GM18511 (cell line): ENCODE measurements at regions not wholly inside any gene's neighbourhood (a gene's known extent, or its start where the extent isn't known, plus 50 kb on each side); places are given as distances from the start of the nearest gene placed in this dataset.
"Not testable (repeated sequence)": the region's sequence is repeated elsewhere in the genome, so short reads cannot be mapped to it uniquely, and the experiment has no call there.

Source experiments
- ATAC-seq: cut with Tn5 transposase; IDR thresholded peaks from one replicate; pipeline ENCODE4 v1.9.1; 2021; ENCODE audit warnings: mild to moderate bottlenecking, moderate library complexity; ENCODE audit not compliant: unreplicated experiment

- ATAC-seq = no peak
Observed at GRCh38 chr4:27916452-27917184, 1056.0 kb downstream of the STIM2 start.

DNA sequence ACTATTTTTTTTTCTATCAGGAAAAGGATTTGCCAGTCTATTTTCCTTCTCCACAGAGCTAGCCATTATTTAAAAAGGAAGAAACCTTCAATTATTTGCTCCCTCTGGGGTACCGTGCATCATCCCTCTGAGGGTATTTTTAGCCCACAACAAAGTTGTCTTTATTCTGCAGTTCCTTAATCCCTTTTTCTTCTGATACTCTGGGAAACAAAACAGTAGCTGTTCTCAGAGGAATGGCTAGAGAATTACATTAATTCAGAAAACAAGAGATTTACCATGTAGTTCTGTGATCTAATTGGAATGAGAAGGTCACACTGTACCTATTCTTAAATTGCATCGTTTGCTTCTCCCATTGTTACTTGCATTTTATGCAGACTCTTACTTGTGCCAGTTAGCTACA is 1056.7 kb downstream of the STIM2 start:
- no peak for ATAC-seq

GRCh38 chr4:27921231-27921630 is 1060.6 kb downstream of the STIM2 start:
- ATAC-seq = no peak

DNA sequence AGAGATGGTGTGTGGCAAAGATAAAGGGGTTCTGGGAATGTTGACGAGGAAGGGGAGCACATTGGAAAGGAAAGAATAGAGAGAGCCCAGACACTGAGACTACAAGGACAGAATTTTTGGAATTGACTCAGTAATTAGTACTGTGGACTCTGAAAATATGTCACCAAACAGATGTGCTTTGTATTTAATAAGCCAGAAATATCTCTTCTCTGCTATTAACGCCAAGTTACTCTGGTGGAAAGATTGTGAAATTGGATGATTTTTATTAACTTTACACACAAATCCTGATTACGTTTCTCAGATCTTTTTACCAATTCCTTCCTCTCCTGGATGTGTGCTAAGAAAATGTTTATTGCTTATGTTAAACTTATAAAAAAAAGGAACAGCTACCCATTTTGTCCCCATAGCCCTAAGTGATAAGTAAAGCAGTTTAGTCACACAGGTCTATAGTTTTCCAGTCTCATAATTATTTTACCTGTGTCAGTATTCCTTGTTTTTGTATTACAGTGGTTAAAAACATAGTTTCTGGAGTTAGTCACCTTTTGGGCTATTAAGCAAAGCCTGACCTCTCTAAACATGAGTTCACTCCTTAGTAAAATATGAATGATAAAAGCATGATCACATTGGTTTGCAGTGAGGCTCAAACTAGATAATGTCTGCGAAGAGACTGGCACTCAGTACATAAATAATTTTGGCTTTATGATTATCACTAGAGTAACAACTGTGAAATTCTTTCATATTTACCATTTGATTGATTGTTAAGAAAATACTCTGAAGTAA is 1068.3 kb downstream of the STIM2 start:
- ATAC-seq = no peak

DNA sequence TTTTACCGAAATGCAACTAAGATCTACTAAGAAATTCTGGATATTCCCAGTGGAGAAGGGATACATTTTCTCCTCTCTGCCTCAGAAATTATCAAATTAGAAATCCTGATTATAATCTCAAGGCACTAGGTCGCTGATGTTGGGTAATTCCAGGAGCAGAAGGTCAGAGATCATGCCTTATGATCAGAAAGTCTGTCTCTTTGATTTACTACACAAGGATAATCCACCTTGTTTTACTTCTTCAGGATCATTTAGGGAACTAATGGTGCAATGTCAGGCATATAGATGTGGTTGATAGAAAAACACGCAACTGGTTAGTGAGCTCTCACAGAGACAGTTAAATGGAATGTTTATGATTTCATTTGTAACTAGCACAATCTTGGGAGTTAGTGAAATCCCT is 1069.7 kb downstream of the STIM2 start:
- ATAC-seq = no peak

DNA sequence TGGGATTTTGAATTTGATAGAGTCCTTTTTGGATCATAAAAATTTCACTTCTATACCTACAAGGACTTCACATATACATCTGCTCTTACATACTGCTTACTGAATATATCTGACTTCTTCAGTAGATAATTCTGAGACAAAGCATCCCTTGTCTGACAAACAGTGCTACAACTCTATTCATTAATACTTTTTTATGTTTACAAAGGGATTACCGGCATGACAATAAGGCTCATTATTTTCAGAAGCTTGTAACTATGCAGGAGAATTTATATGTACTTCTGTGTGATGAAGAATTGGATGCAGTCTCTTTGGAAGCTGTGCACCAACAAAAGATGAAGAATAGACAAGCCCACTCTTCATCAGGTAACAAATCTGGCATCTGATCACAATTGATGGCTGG is 1070.3 kb downstream of the STIM2 start:
- ATAC-seq = no peak

DNA sequence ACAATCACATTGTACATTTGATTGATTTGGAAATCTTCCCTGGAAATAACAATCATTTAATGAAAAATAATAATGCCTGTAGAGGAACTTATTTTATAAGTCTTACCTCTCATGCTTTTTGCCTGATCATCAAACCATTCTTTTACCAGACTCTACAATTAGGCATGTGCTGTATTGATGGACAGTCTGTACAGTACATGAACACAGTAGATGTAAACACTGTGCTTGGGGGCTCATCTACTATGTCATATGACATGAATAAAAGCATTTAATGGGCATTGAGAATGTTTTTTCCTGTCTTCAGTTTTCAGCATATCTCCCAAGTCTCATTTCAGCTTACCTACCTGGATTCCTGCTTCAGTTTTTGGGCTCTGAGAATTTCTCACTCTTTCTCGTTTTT is 1070.9 kb downstream of the STIM2 start:
- ATAC-seq = no peak

DNA sequence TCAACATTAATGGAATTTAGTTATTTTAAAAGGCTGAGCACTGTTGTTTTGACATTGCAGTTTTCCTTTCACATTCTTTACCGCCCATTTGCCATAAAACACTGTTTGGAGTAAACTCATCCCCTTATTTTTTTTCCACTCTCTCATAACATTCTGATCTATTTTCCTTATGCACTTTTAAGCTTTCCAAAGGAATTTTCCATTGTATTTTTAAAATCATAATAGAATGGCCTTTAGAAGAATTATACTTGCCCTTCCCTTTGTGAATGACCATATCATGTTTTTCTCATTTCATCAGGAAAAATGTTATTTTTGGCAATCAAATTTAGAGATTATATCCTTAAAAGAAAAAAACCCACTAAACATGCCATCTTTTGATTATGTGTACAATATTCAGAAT is 1074.2 kb downstream of the STIM2 start:
- ATAC-seq = no peak

DNA sequence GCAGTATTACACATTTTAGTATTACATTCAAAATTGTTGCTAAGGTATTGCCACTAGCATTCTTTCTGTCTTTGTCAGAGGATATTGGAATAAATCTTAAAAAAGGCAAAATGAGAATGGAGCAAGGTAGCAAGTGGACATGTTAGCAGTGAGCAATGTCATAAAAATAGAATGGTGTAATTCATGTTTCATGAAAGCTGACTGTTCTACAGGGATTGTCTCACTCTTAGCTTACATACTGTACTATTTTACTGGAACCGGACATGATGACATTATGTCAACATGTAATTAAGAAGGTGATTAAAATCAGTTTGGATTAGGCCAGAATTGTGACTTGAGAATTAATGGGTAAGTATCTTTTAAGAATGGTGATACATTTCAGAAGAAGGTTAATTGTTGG is 1086.2 kb downstream of the STIM2 start:
- ATAC-seq = no peak

- ATAC-seq = no peak
Observed at GRCh38 chr4:27947302-27947701, 1086.7 kb downstream of the STIM2 start.

GRCh38 chr4:27964095-27964494 is 1103.5 kb downstream of the STIM2 start:
- ATAC-seq = no peak

- no peak for ATAC-seq
Observed at GRCh38 chr4:27966664-27967063, 1106.0 kb downstream of the STIM2 start.

DNA sequence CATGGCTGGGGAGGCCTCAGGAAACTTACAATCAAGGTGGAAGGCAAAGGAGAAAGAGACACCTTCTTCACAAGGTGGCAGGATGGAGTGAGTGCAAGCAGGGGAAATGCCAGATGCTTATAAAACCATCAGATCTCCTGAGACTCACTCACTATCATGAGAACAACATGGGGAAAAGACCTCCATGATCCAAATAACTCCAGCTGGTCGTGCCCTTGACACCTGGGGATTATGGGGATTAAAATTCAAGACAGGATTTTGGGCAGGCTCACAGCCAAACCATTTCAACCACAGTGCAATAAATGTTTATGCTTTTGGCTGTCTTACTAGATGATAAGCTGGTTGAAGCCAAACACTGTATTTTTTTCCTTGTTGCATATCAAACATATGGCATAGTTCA is 1112.4 kb downstream of the STIM2 start:
- no peak for ATAC-seq

GRCh38 chr4:27973700-27974099 is 1113.1 kb downstream of the STIM2 start:
- no peak for ATAC-seq

DNA sequence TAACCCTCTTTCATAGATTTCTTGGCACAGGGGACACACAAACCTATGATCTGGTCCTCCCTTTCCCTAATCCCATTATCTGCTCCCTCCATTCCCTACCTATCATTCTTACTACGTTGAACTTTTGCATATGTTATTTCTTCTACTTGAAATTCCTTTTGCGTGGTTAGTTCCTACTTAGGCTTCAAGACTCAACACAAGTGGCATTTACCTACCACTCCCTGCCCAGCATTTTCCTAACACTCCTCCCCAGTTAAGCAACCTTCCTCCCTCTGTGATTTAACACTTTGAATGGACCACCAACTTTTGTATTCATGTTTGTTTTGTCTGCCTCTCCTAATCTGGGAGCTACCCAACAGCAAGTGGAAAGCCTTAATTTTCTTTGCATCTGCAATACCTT is 1113.7 kb downstream of the STIM2 start:
- no peak for ATAC-seq

GRCh38 chr4:27974881-27975280 is 1114.2 kb downstream of the STIM2 start:
- ATAC-seq = not testable (repeated sequence)

DNA sequence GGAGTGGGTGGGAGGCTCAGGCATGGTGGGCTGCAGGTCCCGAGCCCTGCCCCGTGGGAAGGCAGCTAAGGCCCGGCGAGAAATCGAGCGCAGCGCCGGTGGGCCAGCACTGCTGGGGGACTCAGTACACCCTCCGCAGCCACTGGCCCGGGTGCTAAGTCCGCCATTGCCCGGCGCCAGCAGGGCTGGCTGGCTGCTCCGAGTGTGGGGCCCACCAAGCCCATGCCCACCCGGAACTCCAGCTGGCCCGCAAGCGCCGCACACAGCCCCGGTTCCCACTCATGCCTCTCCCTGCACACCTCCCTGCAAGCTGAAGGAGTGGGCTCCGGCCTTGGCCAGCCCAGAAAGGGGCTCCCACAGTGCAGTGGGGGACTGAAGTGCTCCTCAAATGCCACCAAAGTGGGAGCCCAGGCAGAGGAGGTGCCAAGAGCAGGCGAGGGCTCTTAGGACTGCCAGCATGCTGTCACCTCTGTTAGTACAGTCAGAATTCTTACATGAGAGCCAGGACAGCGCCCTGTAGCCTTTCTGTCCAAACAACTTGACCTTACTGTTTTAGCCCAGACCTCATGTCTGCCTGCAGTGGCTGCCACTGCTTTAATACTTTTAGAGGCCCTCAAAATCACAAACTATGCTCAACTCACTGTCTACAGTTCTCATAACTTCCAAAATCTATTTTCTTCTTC is 1117.9 kb downstream of the STIM2 start:
- ATAC-seq = not testable (repeated sequence)

GRCh38 chr4:27985522-27985921 is 1124.9 kb downstream of the STIM2 start:
- no peak for ATAC-seq

- no peak for ATAC-seq
Observed at GRCh38 chr4:27986476-27986875, 1125.8 kb downstream of the STIM2 start.

DNA sequence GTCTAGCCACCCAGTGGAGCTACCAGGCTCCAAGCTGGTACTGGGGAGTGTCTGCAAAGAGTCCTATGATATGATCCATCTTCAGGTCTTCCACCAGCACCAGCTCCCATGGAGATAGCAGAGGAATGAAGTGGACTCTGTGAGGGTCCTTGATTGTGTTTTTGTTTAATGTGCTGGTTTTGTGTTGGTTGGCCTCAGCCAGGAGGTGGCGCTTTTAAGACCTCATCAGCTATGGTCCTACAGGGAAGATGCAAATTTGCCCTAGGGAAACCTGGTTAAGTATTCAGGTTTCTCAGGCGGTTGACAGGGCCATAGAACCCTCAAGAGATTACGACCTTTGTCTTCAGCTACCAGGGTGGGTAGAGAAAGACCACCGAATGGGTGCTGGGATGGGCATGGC is 1141.1 kb downstream of the STIM2 start:
- ATAC-seq = no peak

- no peak for ATAC-seq
Observed at GRCh38 chr4:28004520-28004919, 1143.9 kb downstream of the STIM2 start.

DNA sequence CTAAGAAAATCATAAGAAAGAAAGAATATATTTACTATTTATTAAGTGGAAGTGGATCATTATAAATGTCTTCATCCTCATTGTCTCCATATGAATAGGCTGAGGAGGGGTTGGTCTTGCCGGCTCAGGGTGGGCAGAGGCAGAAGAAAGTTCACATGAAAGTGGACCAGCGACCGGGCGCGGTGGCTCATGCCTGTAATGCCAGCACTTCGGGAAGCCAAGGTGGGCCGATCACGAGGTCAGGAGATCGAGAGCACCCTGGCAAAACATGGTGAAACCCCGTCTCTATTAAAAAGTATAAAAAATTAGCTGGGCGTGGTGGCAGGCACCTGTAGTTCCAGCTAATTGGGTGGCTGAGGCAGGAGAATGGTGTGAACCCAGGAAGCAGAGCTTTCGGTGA is 1145.4 kb downstream of the STIM2 start:
- no peak for ATAC-seq
